HG02884 (cell line): ENCODE measurements at regions not wholly inside any gene's neighbourhood (a gene's known extent, or its start where the extent isn't known, plus 50 kb on each side); places are given as distances from the start of the nearest gene placed in this dataset.
A peak's percentile ranks its signal among the peaks of the same experiment; 100 is the strongest.

Experiments used
- ATAC-seq: cut with Tn5 transposase; IDR thresholded peaks from one replicate; pipeline ENCODE4 v1.9.1; 2021; ENCODE audit warnings: mild to moderate bottlenecking, moderate library complexity; ENCODE audit not compliant: unreplicated experiment

GRCh38 chr2:44825702-44826101 is 115.8 kb upstream of the SIX3 start:
- ATAC-seq: no peak

- no peak for ATAC-seq
These were observed 114.9 kb upstream of the SIX3 start for GRCh38 chr2:44826601-44827000.

GRCh38 chr2:44829771-44830170 is 111.7 kb upstream of the SIX3 start:
- ATAC-seq: no peak

GRCh38 chr2:44833171-44834069 is 108.1 kb upstream of the SIX3 start:
- peak; percentile 68 for ATAC-seq

GRCh38 chr2:44834656-44835055 is 106.8 kb upstream of the SIX3 start:
- no peak for ATAC-seq

GRCh38 chr2:44836174-44836573 is 105.3 kb upstream of the SIX3 start:
- peak; percentile 42 for ATAC-seq

- ATAC-seq: no peak
These were observed 104.6 kb upstream of the SIX3 start for GRCh38 chr2:44836916-44837315.

GRCh38 chr2:44838116-44838790 is 103.2 kb upstream of the SIX3 start:
- no peak for ATAC-seq

GRCh38 chr2:44839370-44839769 is 102.1 kb upstream of the SIX3 start:
- no peak for ATAC-seq

- no peak for ATAC-seq
These were observed 101.6 kb upstream of the SIX3 start for GRCh38 chr2:44839771-44840502.

GRCh38 chr2:44840503-44840850 is 101.0 kb upstream of the SIX3 start:
- ATAC-seq: no peak

- no peak for ATAC-seq
These were observed 98.4 kb upstream of the SIX3 start for GRCh38 chr2:44843086-44843485.

- no peak for ATAC-seq
These were observed 97.7 kb upstream of the SIX3 start for GRCh38 chr2:44843641-44844310.

- no peak for ATAC-seq
These were observed 96.7 kb upstream of the SIX3 start for GRCh38 chr2:44844651-44845270.

GRCh38 chr2:44848026-44848425 is 93.5 kb upstream of the SIX3 start:
- ATAC-seq: no peak

GRCh38 chr2:44850016-44850415 is 91.5 kb upstream of the SIX3 start:
- no peak for ATAC-seq

GRCh38 chr2:44851518-44851917 is 90.0 kb upstream of the SIX3 start:
- no peak for ATAC-seq

- ATAC-seq: no peak
These were observed 88.9 kb upstream of the SIX3 start for GRCh38 chr2:44852594-44852993.

- no peak for ATAC-seq
These were observed 82.2 kb upstream of the SIX3 start for GRCh38 chr2:44859337-44859736.

GRCh38 chr2:44866152-44866551 is 75.3 kb upstream of the SIX3 start:
- no peak for ATAC-seq

GRCh38 chr2:44869761-44870160 is 71.7 kb upstream of the SIX3 start:
- no peak for ATAC-seq
